Lung (tissue), 11 donors: ENCODE measurements at regions not wholly inside any gene's neighbourhood (a gene's known extent, or its start where the extent isn't known, plus 50 kb on each side); places are given as distances from the start of the nearest gene placed in this dataset.

Experiments used
- ATAC-seq: fragments of 200-7000 bp; cut with Tn5 transposase; one replicate; pipeline ENCODE4 v1.9.1; 2020; ENCODE audit warnings: moderate number of reproducible peaks; ENCODE audit not compliant: insufficient read depth, low FRiP score
- DNase-seq, 3 donors: peaks; one replicate each; pipeline ENCODE4 v3.0.0-alpha.2; 2013 to 2017
- H3K27ac ChIP-seq, 2 donors: one replicate each; pipeline ENCODE4 v1.5.1; 2013; ENCODE audit warnings: mild to moderate bottlenecking in 2 of 2, moderate library complexity in 2 of 2, control low read depth in 1 of 2, inconsistent platforms in 1 of 2, low read depth in 1 of 2, low read length in 1 of 2
- H3K27me3 ChIP-seq, 3 donors: one replicate each; pipeline ENCODE4 v1.5.1; 2013; ENCODE audit warnings: low read length in 2 of 3; ENCODE audit not compliant: control insufficient read depth in 3 of 3, insufficient read depth in 3 of 3
- H3K36me3 ChIP-seq, 4 donors: one replicate each; pipeline ENCODE4 v1.5.1; 2013; ENCODE audit warnings: low read length in 4 of 4, mild to moderate bottlenecking in 1 of 4, moderate library complexity in 1 of 4; ENCODE audit not compliant: control insufficient read depth in 4 of 4, insufficient read depth in 4 of 4
- H3K4me1 ChIP-seq, 5 donors: one replicate each; pipeline ENCODE4 v1.5.1; 2013; ENCODE audit warnings: low read length in 5 of 5, mild to moderate bottlenecking in 2 of 5, moderate library complexity in 1 of 5; ENCODE audit not compliant: control insufficient read depth in 5 of 5, insufficient read depth in 5 of 5
- H3K4me3 ChIP-seq: one replicate; pipeline ENCODE4 v1.5.1; 2013; ENCODE audit warnings: mild to moderate bottlenecking, control low read depth, moderate library complexity
- H3K9ac ChIP-seq, 2 donors: one replicate each; pipeline ENCODE4 v1.5.1; 2013; ENCODE audit warnings: low read length in 2 of 2, control low read depth in 1 of 2; ENCODE audit not compliant: insufficient read depth in 1 of 2
- H3K9me3 ChIP-seq, 4 donors: one replicate each; pipeline ENCODE4 v1.5.1; 2013; ENCODE audit warnings: low read length in 3 of 4, mild to moderate bottlenecking in 1 of 4, moderate library complexity in 1 of 4; ENCODE audit not compliant: control insufficient read depth in 4 of 4, insufficient read depth in 3 of 4
- CTCF ChIP-seq: IDR thresholded peaks from 2 replicates; pipeline ENCODE4 v1.5.1; 2012; ENCODE audit warnings: mild to moderate bottlenecking; ENCODE audit errors: control extremely low read depth, extremely low read depth
- WGBS, 2 donors: extraction: QIAGEN DNeasy Blood & Tissue Kit; methylation state at CpG; one replicate each; pipeline ENCODE4 v1.1.7; 2013; 5-methylcytosine and 5-hydroxymethylcytosine counted together
- donor health status: control.
- donor health status: control.
- donor health status: Bipolar disorder and iron deficiency.
- donor health status: healthy.
- donor health status: DM: yes; HTN: yes; CAD: no.

- Histone ChIP-seq H3K9me3 (no peaks in the 10 kb centered on the region), H3K27ac (no peak overlapping the region), H3K4me1 (no peaks in the 10 kb centered on the region), H3K27me3 (no peaks in the 10 kb centered on the region), H3K9ac (no peak overlapping the region), H3K36me3 (no peaks in the 10 kb centered on the region), H3K4me3 (no peak overlapping the region)
- 75 to 88% methylated on average over 1 of the region's 1 CpG for WGBS, 2 donors
- no peak for TF ChIP-seq CTCF
- DNase-seq: no peak
- ATAC-seq: no peak
Observed at GRCh38 chr2:108161298-108161697, 78.5 kb upstream of the SULT1C3 start.

GRCh38 chr2:108164318-108164717, 75.5 kb upstream of the SULT1C3 start:
- Histone ChIP-seq H3K4me1 (no peaks in the 10 kb centered on the region), H3K4me3 (no peak overlapping the region), H3K36me3 (no peaks in the 10 kb centered on the region), H3K27me3 (no peaks in the 10 kb centered on the region), H3K9ac (no peak overlapping the region), H3K27ac (no peak overlapping the region), H3K9me3 (no peaks in the 10 kb centered on the region)
- WGBS, 2 donors: 66 to 79% methylated on average over 2 of the region's 2 CpGs
- no peak for TF ChIP-seq CTCF
- DNase-seq: no peak
- ATAC-seq: no peak

- H3K9me3 ChIP-seq: no peaks in the 10 kb centered on the region
- no peak overlapping the region for H3K27ac ChIP-seq
- TF ChIP-seq CTCF: no peak
- no peak for DNase-seq
- no peaks in the 10 kb centered on the region for H3K27me3 ChIP-seq
- no peaks in the 10 kb centered on the region for H3K36me3 ChIP-seq
- H3K4me1 ChIP-seq: no peaks in the 10 kb centered on the region
- no peak overlapping the region for H3K4me3 ChIP-seq
- H3K9ac ChIP-seq: no peak overlapping the region
- ATAC-seq: no peak
- 31 to 44% methylated on average over 4 of the region's 4 CpGs for WGBS, 2 donors
Observed at GRCh38 chr2:108165729-108166128, 74.0 kb upstream of the SULT1C3 start.

GRCh38 chr2:108167699-108168098, 72.1 kb upstream of the SULT1C3 start:
- Histone ChIP-seq H3K4me1 (no peaks in the 10 kb centered on the region), H3K9me3 (no peaks in the 10 kb centered on the region), H3K27me3 (no peaks in the 10 kb centered on the region), H3K27ac (no peak overlapping the region), H3K36me3 (no peaks in the 10 kb centered on the region), H3K9ac (no peak overlapping the region), H3K4me3 (no peak overlapping the region)
- ATAC-seq (no peak), DNase-seq (no peak)
- no peak for TF ChIP-seq CTCF
- 67 to 87% methylated on average over 1 of the region's 1 CpG for WGBS, 2 donors
